Stimulated activated CD4-positive, alpha-beta T cell treated with anti-CD3 and anti-CD28 coated beads, Interleukin-12 subunit alpha, Interleukin-12 subunit beta, amount 100 ng/mL, for 24 hours (primary cell): ENCODE measurements at regions not wholly inside any gene's neighbourhood (a gene's known extent, or its start where the extent isn't known, plus 50 kb on each side); places are given as distances from the start of the nearest gene placed in this dataset.
"Not testable (repeated sequence)": the region's sequence is repeated elsewhere in the genome, so short reads cannot be mapped to it uniquely, and the experiment has no call there.

Experiments used
- DNase-seq, 2 experiments: peaks; one replicate each; pipeline ENCODE4 v3.0.0-alpha.2; 2020; ENCODE audit warnings: low read depth in 2 of 2

DNA sequence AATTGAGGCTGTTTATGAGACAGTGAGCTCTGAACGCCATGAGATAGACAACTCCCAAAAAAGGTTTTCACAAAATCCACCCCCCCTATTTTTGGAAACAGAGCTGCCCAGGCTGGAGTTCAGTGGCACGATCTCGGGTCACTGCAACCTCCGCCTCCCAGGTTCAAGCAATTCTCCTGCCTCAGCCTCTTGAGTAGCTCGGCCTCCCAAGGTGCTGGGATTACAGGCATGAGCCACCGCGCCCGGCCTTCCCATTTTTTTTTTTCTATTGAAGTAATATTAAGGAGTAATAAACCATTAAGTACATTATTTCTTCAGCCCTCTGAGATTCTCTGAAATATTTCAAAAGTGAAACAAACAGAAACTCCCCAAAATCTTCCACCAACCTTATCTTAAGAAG, 252.8 kb upstream of the NETO1 start:
- DNase-seq: no peak

DNA sequence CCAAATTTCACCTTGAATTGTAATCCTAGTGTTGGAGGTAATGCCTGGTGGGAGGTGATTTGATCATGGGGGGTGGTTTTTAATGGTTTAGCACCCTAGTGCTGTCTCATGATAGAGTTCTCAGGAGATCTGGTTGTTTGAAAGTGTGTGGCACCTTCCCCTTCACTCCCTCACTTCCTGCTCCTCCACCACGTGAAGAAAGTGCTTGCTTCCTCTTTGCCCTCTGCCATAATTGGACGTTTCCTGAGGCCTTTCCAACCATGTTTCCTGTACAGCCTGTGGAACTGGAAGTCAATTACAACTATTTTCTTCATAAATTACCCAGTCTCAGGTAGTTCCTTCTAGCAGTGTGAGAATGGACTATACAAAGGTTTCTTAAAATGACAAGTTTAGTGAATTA, 251.8 kb upstream of the NETO1 start:
- DNase-seq: no peak

DNA sequence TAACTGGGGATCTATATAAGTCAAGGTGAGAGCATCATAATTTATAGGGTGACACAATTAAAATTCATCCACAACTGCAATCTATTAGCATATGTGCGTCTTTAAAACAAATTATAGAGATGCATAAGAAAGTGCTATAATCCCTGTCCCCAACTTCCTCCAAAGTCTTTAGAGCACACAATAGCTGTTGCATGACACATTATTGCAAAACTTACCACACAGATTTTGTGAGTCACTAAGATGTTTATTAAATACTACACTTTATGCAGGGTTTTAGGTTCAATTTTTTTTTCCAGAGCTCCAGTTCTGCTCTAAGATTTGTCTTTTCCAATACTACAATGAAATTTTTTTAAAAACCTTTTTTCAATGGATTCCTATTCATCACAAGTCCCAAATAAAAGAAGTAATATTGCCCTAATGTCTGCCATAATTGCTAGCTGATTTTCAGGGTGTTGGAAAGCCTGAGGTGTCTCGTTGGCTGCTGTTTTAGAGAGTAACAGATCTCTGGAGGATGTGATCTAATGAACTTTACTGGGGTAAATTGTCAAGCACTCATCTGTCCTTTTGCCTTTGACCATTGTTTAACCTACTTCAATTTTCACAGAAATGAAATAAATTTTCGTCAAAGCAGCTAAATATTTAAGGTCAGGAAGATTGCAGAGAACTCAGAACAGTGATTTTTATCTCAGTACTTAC, 250.5 kb upstream of the NETO1 start:
- DNase-seq: no peak

DNA sequence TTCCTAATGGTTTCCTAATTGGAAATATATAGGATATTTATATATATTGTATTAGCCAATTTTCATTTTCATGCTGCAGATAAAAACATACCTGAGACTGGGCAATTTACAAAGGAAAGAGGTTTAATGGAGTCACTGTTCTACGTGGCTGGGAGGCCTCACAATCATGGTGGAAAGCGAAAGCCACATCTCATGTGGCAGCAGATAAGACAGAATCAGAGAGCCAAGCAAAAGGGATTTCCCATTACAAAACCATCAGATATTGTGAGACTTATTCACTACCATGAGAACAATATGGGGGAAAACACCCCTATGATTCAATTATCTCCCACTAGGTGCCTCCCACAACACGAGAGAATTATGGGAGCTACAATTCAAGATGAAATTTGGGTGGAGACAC, 242.5 kb upstream of the NETO1 start:
- DNase-seq: no peak

DNA sequence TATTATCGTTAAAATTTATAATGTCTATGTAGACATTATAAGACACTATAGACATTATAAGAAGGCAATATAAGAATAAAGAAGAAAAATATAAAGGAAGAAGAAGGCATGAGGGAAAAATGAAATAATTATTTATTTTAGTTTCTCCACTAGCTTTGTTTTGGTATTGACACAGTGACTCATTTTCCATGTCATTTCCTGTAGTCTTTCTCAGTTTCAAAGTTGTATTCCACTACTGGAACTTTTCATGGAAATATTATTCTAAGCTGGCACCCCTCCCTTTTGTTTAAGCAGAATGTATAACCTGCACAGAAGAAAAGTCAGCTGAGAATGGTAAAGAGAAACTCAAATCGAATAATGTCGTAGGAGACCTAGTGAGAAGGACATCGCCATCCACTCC, 234.2 kb upstream of the NETO1 start:
- DNase-seq: no peak

DNA sequence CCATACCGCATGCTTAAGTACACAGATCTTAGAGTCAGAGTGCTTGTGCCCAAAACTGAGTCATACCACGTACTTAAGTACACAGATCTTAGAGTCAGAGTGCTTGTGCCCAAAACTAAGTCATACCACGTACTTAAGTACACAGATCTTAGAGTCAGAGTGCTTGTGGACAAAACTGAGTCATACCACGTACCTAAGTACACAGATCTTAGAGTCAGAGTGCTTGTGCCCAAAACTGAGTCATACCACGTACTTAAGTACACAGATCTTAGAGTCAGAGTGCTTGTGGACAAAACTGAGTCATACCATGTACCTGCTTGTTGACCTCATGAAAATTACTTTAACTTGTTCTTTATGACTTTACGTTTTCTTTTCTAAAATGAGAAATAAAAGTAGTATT, 233.7 kb upstream of the NETO1 start:
- not testable (repeated sequence) for DNase-seq

DNA sequence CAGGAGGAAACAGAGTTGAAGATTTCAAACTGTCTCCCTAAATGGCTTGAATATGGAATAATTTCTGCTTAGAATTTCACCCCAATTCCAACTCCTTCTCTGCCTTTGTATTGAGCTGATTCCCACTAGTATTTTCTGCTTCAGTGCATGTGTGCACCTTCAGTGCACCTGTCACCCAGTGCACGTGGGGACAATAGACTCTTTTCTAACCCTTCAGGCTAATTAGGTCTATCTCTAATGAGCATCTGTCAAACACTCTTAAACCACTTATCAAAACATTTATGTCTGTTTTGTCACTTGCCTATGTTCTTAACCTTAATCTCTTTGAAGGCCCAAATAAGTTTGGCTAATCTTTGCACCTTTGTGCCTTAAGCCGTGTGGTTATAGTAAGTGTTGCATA, 232.0 kb upstream of the NETO1 start:
- DNase-seq: no peak

DNA sequence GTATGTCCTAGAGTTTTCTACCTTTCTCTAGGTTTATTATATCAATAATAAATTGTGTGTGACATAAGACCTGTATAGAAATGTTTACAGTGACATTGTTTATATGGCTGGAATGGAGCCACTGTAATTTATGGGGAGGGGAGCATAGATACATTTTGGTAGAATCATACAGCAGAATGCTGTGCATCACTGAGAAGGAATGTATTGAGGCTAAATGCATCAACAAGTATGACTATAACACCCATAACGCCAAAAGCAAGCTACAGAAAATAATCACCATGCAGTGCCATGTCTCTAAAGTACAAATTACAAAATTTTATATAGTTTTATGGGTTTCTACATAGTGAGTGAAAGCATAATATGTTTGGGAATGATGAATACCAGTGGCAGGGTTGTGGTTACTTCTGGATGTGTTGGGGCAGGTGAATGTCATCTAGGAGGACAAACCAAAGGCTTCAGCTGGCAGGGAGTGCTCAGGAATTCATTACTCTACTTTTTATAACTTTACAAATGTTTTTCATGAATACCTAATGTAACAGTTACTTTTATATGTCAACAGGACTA, 226.0 kb upstream of the NETO1 start:
- no peak for DNase-seq

DNA sequence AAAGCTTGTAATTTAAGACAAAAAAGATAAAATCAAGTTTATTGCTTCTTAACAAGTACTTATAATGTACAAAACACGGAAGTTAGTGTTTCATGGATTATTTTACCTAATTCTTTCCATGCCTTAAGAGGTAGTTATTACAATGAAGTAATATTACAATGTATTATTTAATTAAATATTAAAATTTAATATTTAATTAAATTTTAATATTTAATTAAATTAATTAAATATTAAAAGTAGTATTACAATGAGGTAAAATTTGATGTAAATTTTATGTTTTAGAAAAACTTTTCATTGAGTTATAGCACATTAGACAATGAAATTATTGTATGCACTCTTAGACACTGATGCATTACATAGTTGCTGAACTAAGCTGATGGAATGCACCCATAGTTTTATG, 220.7 kb upstream of the NETO1 start:
- DNase-seq: no peak

DNA sequence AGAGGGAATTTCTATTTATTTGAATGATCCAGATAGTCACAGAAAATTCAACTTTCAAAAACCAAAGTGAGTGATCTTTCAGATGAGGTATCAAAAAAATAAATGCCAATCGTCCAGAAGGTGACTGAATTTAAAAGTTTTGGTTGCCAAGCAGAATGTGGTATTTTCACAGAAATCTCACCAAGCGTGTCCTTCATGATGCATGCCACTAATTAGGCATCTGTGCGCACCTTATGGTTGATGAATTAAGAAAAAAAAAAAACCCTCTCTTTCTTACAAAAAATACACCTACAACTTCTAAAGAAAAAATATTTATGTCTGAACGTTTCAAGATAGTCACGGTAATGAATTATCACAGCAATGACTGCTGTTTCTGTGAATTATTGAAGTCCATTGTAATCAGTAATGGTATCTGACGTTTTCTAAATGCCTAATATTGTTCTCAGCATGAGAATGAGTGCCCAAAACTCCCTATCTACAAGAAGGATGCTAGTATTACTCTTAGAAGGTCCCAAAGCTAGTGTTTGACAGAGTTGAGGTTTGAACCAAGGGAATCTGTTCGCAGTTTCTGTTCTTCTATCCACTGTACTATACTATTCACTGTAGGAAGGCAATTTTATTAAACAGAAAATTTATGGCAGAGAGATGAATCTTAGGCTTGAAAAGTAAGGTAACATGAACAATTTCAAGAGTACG, 219.6 kb upstream of the NETO1 start:
- no peak for DNase-seq

DNA sequence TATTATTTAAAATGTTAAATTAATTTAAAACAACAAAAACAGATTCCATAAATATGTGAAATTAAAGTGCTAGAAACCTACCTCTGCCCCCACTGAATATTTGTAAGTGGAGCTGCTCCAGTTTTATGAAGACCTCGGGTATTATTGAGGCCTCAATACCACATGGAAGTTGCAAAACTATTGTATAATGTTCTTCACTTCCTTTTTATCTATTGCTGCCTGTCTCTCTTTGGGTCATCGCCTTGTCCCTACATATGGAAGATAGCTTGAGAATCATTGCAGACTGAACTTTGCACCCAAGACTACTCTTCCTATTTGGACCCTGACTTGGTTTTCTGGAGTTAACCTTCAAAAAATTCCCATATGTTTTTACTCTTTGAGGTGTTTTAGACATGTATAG, 212.1 kb upstream of the NETO1 start:
- DNase-seq: no peak

DNA sequence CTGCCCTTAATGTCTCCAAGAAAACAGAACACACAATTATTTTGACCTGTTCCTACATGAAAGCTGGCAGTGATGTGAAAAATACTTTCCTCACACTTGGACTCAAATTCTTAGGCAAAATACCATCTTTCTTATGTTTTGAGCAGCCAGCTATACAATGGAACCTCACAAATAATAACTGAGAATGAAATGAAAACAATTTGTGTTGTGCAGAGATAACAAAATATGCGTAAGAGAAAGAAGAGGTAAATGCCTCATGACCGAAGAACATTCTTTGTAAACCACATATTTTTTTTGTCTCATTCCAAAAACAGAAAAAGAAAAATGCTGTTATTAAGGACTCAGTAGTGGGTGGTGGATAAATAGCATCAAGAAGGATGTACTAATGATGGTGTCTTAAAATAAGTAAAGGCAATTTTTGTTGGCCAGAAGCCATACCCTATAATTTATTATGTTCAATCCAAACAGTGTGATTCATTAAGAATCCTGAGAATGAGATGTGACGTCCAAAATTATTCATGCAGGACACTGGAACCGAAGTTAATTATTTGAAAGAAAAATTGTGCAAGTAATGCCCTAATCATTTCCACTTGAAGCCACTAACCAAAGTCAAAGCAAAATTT, 193.0 kb upstream of the NETO1 start:
- no peak for DNase-seq

DNA sequence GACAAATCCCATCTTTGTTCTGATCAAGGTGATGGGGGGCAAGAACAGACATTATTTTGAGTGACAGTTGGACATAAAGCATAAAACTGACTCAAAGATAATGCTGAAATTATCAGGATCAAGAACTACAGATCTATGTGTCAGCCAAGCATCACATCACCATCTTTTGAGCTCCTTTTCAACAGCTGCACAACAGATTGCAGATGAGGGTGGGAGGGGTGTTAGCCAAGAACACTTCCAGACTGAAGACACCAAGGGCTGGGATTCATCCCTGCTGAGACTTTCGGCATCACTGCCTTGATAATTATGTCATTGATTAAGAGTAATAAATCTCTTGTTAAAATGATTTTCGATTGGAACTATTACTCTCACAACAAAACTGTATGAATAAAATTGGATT, 191.5 kb upstream of the NETO1 start:
- DNase-seq: no peak

DNA sequence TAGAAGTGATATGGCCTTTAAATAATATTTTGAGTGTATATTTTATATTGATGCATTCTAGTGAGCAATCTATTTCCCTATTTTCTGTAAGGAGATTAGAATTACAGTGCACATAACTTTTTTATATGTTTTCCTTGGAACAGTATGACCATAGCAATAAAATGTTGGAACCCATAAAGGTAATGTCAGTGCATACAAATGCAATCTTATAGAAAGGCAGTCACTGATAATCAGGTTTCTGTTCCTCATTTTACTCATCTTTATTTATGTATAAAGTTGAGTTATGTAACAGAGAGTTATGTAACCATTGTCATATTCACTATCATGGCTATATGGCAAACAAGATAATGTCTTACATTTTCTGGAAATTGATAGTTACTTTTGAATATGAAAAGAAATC, 179.9 kb upstream of the NETO1 start:
- no peak for DNase-seq

DNA sequence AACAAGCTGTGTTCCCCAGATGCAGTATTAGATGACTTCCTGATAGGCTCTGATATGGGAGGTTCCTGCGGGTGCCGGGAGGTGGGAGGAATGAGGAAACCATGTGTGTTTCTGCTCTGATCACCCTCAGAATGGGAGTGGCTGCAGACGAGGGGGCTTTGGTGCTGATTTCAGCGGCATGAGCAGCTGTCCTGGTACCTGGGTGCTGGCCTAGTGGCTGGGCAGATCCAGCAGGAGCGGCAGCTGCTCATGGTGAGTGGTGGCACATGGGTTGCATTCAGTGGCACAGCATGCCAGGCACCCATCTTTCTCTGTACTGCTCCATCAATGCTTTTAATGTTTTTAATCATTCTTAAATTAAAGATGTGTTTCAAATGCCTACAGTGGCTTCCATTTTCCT, 177.2 kb upstream of the NETO1 start:
- no peak for DNase-seq

DNA sequence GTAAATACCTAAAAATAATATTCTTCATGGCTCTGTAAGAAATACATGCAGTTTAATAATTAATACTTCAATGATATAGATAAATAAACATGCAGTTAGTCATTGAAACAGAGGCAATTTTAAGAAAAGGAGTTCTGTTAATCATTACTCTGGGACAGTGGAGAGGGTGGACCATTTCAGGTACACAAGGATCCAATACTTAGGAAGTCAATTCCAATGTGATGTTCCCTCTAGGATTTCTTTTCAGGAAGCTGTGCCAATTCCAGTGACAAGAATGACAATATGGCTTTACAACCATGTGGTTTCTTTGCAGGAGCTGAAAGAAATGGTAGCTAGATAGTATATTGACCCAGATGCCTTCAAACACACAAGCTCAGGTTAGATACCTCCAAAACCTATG, 175.8 kb upstream of the NETO1 start:
- no peak for DNase-seq

DNA sequence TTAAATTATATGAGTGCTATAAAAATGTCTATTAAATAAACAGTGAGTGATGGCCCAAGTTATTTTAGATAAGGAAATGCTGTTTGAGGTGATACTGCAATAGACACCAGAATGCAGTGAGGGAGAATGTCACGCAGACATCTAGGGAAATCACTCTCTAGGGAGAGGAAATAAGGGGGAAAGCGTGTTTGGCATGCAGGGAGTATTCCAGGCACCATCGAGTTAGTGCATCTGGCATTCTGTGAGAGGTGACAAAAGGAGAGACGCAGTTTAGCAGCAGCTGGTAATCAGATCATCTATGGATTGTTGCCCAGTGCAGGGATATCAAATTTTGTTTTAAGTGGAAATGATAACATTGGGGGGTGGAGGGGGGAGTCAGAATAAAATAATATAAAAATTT, 175.4 kb upstream of the NETO1 start:
- DNase-seq: no peak

DNA sequence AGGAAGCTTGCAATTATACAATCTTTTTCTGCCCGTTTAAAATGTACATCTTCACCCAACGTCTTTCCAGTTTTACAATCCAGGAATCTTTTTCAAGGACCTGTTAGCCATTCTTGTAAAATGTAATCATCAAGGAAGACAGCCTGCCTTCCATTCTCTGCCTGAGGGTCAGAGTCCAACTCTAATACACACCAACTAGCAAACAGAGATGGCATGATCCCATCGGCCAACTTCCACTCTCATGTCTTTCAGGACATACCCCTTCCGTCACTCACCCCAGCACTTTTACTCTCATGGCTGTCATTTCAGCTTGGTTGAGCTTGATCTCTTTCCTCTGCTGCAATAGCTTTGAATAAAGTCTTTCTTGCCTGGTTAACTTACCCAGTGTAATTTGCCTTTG, 172.5 kb upstream of the NETO1 start:
- DNase-seq: no peak

DNA sequence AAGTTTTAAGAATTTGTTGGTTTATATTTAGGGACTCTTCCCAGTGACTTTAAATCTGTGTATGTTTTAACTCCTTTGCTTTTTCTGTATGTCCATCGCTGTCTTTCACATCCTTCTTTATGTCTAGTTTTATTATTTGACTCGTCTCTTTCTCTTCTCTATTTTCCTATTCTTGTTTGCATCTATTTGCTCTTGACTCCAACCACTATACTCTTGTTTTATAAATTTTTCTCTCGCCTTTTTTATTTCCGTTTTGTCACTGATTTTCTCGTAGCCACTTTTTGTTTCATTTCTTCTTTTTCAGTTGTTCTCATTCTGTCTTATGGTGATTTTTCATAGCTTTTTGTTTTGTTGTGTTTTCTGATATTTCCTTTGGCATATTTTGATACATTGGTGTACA, 170.5 kb upstream of the NETO1 start:
- no peak for DNase-seq

DNA sequence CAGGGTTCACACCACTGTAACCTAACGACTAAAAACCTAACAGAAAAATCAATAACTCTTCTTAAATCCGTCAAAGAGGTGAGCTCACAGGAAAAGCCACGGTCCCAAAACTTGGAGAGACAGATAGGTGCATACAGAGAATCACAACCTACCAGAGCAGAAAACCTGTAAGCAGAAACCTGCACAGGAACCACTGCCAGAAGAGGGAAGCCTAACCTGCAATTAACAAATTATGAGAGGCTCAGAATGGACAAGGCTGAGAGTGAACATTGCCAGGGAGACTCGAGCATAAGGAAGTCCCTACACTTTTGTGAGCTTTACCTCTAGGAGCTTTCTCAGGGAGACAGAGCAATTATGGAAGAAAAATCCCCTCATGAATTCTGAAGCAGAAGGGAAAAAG, 156.2 kb upstream of the NETO1 start:
- no peak for DNase-seq

DNA sequence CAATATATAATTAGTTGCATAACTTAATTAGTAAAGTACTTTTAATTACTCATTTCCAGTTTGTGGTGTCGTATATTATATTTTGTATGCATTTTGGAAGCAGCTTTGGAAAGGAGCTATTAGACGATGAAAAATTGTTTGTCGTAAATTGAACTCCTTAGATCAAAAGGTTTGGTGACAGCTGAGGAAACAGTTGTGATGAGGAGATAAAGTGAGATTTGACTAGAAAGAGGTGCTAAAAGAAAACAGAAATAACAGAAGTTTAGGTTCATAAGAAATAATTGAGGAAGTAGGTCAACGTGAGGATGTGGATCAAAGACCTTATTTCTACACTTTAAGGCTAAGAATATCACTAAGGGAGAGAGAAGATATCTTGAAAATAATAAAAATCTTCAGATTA, 141.9 kb upstream of the NETO1 start:
- DNase-seq: no peak

DNA sequence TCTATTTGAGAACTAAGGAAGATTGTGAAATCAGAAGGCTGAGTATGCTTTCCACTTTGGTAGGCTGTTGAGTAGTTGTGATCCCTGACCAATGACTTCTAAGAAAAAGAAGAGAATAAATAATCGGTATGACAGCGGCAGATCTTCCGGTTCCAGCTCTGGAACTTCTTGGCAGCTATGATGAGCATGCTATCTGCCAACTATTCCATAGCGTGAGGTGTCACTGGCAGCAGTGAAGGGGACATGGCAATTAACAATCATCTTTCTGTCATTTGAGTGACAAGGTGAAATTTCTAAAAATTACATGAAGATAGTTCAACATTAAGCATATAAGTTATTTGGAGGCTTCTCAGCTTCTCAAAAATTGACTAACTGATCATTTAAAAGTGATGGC, 140.1 kb upstream of the NETO1 start:
- no peak for DNase-seq
